Right lobe of liver (tissue), 4 donors: ENCODE measurements at regions not wholly inside any gene's neighbourhood (a gene's known extent, or its start where the extent isn't known, plus 50 kb on each side); places are given as distances from the start of the nearest gene placed in this dataset.

Experiments used
- POLR2A ChIP-seq: fragments of 450-650 bp; IDR thresholded peaks from one replicate; pipeline ENCODE4 v1.6.1; 2017; ENCODE audit warnings: antibody characterized with exemption, mild to moderate bottlenecking
- TF ChIP-seq, protein P1 (sequence below), 4 donors: fragments of 200-600 bp in 3 of 4; fragments of 450-650 bp in 1 of 4; IDR thresholded peaks; one replicate each; pipeline versions ENCODE4 v1.5.1 to v1.8.0; 2016 to 2022; ENCODE audit warnings: antibody characterized with exemption in 4 of 4, mild to moderate bottlenecking in 2 of 4
- donor health status: DM: no; HTN: no; CAD: no.
- donor health status: DM: no; HTN: no; CAD: no.
- donor health status: DM: no; HTN: yes; CAD: no.

DNA sequence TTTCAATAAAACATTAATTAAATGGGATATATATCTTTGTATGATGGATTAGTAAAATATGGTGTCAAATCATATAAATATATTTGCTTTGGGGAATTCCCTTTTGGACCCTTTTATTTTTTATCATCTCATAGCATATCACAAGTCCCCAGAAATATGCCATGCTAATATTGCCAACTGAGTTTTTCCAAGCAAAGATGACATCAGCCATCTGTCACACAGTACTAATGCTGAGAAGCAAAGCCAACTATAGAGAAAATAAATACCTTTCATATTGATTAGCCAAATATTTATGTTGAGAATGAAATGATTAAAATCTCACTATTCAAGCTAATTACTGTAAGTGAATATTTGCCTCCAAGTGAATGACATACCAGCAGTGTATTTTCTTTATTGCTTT is 575.3 kb downstream of the ETV1 start:
- TF ChIP-seq, protein P1, sequence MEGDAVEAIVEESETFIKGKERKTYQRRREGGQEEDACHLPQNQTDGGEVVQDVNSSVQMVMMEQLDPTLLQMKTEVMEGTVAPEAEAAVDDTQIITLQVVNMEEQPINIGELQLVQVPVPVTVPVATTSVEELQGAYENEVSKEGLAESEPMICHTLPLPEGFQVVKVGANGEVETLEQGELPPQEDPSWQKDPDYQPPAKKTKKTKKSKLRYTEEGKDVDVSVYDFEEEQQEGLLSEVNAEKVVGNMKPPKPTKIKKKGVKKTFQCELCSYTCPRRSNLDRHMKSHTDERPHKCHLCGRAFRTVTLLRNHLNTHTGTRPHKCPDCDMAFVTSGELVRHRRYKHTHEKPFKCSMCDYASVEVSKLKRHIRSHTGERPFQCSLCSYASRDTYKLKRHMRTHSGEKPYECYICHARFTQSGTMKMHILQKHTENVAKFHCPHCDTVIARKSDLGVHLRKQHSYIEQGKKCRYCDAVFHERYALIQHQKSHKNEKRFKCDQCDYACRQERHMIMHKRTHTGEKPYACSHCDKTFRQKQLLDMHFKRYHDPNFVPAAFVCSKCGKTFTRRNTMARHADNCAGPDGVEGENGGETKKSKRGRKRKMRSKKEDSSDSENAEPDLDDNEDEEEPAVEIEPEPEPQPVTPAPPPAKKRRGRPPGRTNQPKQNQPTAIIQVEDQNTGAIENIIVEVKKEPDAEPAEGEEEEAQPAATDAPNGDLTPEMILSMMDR (IDR thresholded peaks at IDR 0.05), result no peak
- TF ChIP-seq POLR2A, result no peak
